GM12878 (cell line): ENCODE measurements at regions not wholly inside any gene's neighbourhood (a gene's known extent, or its start where the extent isn't known, plus 50 kb on each side); places are given as distances from the start of the nearest gene placed in this dataset.

Experiments used
- EZH2 ChIP-seq: IDR thresholded peaks from 2 replicates; pipeline ENCODE4 v1.6.1; 2012; ENCODE audit warnings: low read depth, mild to moderate bottlenecking, control low read depth, inconsistent platforms, low read length, borderline replicate concordance; ENCODE audit not compliant: control insufficient read depth
- HDAC6 ChIP-seq: fragments of 200-600 bp; sonication (generic); IDR thresholded peaks from one replicate; pipeline ENCODE4 v1.8.0; 2017; ENCODE audit warnings: antibody characterized with exemption; ENCODE audit not compliant: unreplicated experiment
- NR2C2 ChIP-seq: IDR thresholded peaks from 2 replicates; pipeline ENCODE4 v1.6.1; 2011; ENCODE audit warnings: borderline replicate concordance, low read depth; ENCODE audit not compliant: control insufficient read depth, insufficient read length
- NR2F1 ChIP-seq: fragments of 450-650 bp; conservative IDR thresholded peaks from 2 replicates; pipeline ENCODE4 v1.6.1; 2017; ENCODE audit warnings: mild to moderate bottlenecking
- POLR2AphosphoS5 ChIP-seq: IDR thresholded peaks from 2 replicates; pipeline ENCODE4 v1.6.1; 2011; ENCODE audit warnings: mild to moderate bottlenecking, low read length, inconsistent platforms
- RAD21 ChIP-seq: IDR thresholded peaks from 2 replicates; pipeline ENCODE4 v1.6.1; 2011; ENCODE audit warnings: mild to moderate bottlenecking, low read depth, low read length, moderate library complexity; ENCODE audit not compliant: insufficient read depth
- RCOR1 ChIP-seq: conservative IDR thresholded peaks from 2 replicates; pipeline ENCODE4 v1.6.1; 2012; ENCODE audit warnings: low read depth, low read length, improper control_type of control experiment
- RFX5 ChIP-seq: IDR thresholded peaks from 2 replicates; pipeline ENCODE4 v1.6.1; 2011; ENCODE audit warnings: low read depth, low read length, improper control_type of control experiment
- SP1 ChIP-seq: IDR thresholded peaks from one replicate; pipeline ENCODE4 v1.6.1; 2011; ENCODE audit warnings: low read depth, low read length
- ZNF24 ChIP-seq: fragments of 450-650 bp; IDR thresholded peaks from 2 replicates; pipeline ENCODE4 v1.6.1; 2017; ENCODE audit warnings: antibody characterized with exemption, mild to moderate bottlenecking
- TF ChIP-seq, protein P1 (sequence below), 3 experiments: IDR thresholded peaks in 2 of 3; conservative IDR thresholded peaks in 1 of 3; 2 replicates each; pipeline ENCODE4 v1.5.1; 2011; ENCODE audit warnings: low read depth in 3 of 3, low read length in 3 of 3, mild to moderate bottlenecking in 3 of 3, control low read depth in 2 of 3, moderate library complexity in 2 of 3, inconsistent platforms in 1 of 3, mixed read lengths in 1 of 3; ENCODE audit not compliant: control insufficient read depth in 2 of 3, insufficient read depth in 1 of 3; ENCODE audit errors: extremely low read depth in 1 of 3
- TF ChIP-seq, protein P2 (sequence below): IDR thresholded peaks from 2 replicates; pipeline ENCODE4 v1.6.1; 2012; ENCODE audit warnings: mild to moderate bottlenecking, low read depth, low read length

DNA sequence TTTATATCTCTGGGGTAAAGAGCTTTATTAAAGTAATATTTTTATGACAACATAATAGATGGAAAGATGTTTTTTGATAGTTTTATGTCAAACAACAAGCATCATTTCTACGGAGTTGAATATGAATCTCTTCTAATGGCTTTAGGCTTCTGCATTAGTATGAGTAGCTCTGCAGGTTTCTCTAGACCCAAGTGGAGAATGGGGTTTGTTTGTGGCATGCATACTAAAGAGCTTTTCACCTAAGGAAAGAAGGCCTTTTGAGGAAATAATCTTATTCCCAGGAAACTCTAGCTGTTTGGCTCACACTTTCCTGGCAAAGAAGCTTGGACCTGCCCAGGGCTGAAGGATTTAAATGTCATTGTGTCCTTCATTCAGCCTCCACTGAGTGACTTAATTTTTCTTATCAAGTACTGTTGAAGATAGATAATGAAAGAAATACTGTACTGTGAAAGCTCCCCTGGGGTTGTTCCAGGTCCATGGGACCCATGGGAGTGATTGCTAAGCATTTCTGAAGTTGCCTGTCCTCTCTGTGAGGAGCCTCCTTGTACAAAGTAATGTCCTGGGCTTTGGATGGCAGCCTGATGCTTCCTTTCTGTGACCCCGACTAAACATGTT, 469.3 kb downstream of the LRIG3 start:
- TF ChIP-seq, protein P1, sequence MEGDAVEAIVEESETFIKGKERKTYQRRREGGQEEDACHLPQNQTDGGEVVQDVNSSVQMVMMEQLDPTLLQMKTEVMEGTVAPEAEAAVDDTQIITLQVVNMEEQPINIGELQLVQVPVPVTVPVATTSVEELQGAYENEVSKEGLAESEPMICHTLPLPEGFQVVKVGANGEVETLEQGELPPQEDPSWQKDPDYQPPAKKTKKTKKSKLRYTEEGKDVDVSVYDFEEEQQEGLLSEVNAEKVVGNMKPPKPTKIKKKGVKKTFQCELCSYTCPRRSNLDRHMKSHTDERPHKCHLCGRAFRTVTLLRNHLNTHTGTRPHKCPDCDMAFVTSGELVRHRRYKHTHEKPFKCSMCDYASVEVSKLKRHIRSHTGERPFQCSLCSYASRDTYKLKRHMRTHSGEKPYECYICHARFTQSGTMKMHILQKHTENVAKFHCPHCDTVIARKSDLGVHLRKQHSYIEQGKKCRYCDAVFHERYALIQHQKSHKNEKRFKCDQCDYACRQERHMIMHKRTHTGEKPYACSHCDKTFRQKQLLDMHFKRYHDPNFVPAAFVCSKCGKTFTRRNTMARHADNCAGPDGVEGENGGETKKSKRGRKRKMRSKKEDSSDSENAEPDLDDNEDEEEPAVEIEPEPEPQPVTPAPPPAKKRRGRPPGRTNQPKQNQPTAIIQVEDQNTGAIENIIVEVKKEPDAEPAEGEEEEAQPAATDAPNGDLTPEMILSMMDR (IDR thresholded peaks at IDR 0.05 in 2 of 3, conservative IDR thresholded peaks at IDR 0.05 in 1 of 3; ENCODE audit: control insufficient read depth in 2 of 3, extremely low read depth in 1 of 3, insufficient read depth in 1 of 3, low read depth in 3 of 3, low read length in 3 of 3) = no peak
- TF ChIP-seq RAD21 (no peak), RFX5 (no peak), EZH2 (no peak), ZNF24 (no peak), POLR2AphosphoS5 (no peak), NR2C2 (no peak), NR2F1 (no peak), HDAC6 (no peak), SP1 (no peak), RCOR1 (no peak)
- TF ChIP-seq, protein P2, sequence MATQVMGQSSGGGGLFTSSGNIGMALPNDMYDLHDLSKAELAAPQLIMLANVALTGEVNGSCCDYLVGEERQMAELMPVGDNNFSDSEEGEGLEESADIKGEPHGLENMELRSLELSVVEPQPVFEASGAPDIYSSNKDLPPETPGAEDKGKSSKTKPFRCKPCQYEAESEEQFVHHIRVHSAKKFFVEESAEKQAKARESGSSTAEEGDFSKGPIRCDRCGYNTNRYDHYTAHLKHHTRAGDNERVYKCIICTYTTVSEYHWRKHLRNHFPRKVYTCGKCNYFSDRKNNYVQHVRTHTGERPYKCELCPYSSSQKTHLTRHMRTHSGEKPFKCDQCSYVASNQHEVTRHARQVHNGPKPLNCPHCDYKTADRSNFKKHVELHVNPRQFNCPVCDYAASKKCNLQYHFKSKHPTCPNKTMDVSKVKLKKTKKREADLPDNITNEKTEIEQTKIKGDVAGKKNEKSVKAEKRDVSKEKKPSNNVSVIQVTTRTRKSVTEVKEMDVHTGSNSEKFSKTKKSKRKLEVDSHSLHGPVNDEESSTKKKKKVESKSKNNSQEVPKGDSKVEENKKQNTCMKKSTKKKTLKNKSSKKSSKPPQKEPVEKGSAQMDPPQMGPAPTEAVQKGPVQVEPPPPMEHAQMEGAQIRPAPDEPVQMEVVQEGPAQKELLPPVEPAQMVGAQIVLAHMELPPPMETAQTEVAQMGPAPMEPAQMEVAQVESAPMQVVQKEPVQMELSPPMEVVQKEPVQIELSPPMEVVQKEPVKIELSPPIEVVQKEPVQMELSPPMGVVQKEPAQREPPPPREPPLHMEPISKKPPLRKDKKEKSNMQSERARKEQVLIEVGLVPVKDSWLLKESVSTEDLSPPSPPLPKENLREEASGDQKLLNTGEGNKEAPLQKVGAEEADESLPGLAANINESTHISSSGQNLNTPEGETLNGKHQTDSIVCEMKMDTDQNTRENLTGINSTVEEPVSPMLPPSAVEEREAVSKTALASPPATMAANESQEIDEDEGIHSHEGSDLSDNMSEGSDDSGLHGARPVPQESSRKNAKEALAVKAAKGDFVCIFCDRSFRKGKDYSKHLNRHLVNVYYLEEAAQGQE = no peak
